ENCODE measurements at regions not wholly inside any gene's neighbourhood (a gene's known extent, or its start where the extent isn't known, plus 50 kb on each side); places are given as distances from the start of the nearest gene placed in this dataset.

- POLR2A ChIA-PET, result no interaction called here
Measured at GRCh38 chr3:67964596-67964995, 310.2 kb upstream of the SUCLG2 start.

DNA sequence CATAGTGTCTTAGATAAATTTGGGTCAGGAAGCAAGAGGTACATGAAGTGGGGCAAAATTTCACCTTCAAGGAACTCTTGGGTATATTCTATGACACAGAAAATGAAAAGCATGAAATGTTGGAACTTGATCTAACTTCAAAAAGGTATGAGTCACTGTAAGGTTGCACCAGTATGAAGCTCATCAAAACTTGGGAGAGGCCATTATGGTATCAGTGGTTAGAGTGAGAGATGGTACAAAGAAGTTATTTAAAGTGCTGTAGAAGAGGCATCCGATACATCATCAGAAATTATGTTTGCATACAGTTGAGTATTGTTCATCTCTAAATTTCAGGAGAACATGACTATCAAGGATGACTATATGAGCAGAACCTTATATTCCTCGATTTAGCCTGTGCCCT is 302.9 kb upstream of the SUCLG2 start:
- H3K27me3 ChIP-seq (ENCODE audit: insufficient read depth), result no peaks in the 10 kb centered on the region
- ChIA-PET POLR2A (no interaction called here), CTCF (no interaction called here)
- H3K79me2 ChIP-seq (ENCODE audit: insufficient read depth), result no peaks in the 10 kb centered on the region
- no peaks in the 10 kb centered on the region for H3K4me1 ChIP-seq (ENCODE audit: control insufficient read depth in 1 of 2, insufficient read depth in 2 of 2, low read depth in 1 of 2, low read length in 1 of 2)
- H3K4me2 ChIP-seq, result no peak overlapping the region
- H3K9me3 ChIP-seq, result no peaks in the 10 kb centered on the region
- no peak overlapping the region for H3K4me3 ChIP-seq (ENCODE audit: low read depth in 2 of 2, low read length in 1 of 2)
- H3K9ac ChIP-seq, result no peak overlapping the region
- no peak overlapping the region for H2AFZ ChIP-seq (ENCODE audit: low read depth)
- H4K20me1 ChIP-seq (ENCODE audit: insufficient read depth), result no peaks in the 10 kb centered on the region
- H3K36me3 ChIP-seq (replicated peaks in 1 of 2; ENCODE audit: control insufficient read depth in 1 of 2, insufficient read depth in 2 of 2, low read length in 1 of 2), result no peaks in the 10 kb centered on the region
- no peak for DNase-seq
- no peak overlapping the region for H3K27ac ChIP-seq (ENCODE audit: low read depth in 2 of 2, low read length in 1 of 2)
- H3F3A ChIP-seq (replicated peaks; ENCODE audit: insufficient read depth), result no peaks in the 10 kb centered on the region
- TF ChIP-seq PBX3 (IDR thresholded peaks at IDR 0.05), result no peak
- H3K9me2 ChIP-seq, result no peaks in the 10 kb centered on the region
- 3% methylated on average over 2 of the region's 2 CpGs for WGBS (ENCODE audit: low lambda C conversion rate)

More at GRCh38 chr3:67964596-67964995, 310.2 kb upstream of the SUCLG2 start:
- Histone ChIP-seq H3K4me1 (ENCODE audit: control insufficient read depth in 1 of 2, insufficient read depth in 2 of 2, low read depth in 1 of 2, low read length in 1 of 2) (no peaks in the 10 kb centered on the region), H3K27me3 (ENCODE audit: insufficient read depth) (no peaks in the 10 kb centered on the region), H3K79me2 (ENCODE audit: insufficient read depth) (no peaks in the 10 kb centered on the region), H3K9me2 (no peaks in the 10 kb centered on the region), H3K27ac (ENCODE audit: low read depth in 2 of 2, low read length in 1 of 2) (no peak overlapping the region), H3K36me3 (replicated peaks in 1 of 2; ENCODE audit: control insufficient read depth in 1 of 2, insufficient read depth in 2 of 2, low read length in 1 of 2) (no peaks in the 10 kb centered on the region), H3K4me3 (ENCODE audit: low read depth in 2 of 2, low read length in 1 of 2) (no peak overlapping the region), H3F3A (replicated peaks; ENCODE audit: insufficient read depth) (no peaks in the 10 kb centered on the region), H2AFZ (ENCODE audit: low read depth) (no peak overlapping the region), H3K9ac (no peak overlapping the region), H3K4me2 (no peak overlapping the region), H3K9me3 (no peaks in the 10 kb centered on the region), H4K20me1 (ENCODE audit: insufficient read depth) (no peaks in the 10 kb centered on the region)
- CTCF ChIA-PET, result interaction anchor here (1.1 kb wide), 1 partner anchor 49 kb away, joined by 3 read pairs; no protein-coding TSS in a partner anchor
- TF ChIP-seq, protein P1, sequence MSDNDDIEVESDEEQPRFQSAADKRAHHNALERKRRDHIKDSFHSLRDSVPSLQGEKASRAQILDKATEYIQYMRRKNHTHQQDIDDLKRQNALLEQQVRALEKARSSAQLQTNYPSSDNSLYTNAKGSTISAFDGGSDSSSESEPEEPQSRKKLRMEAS (IDR thresholded peaks at IDR 0.05; ENCODE audit: low read depth), result no peak
- no peak for DNase-seq

DNA sequence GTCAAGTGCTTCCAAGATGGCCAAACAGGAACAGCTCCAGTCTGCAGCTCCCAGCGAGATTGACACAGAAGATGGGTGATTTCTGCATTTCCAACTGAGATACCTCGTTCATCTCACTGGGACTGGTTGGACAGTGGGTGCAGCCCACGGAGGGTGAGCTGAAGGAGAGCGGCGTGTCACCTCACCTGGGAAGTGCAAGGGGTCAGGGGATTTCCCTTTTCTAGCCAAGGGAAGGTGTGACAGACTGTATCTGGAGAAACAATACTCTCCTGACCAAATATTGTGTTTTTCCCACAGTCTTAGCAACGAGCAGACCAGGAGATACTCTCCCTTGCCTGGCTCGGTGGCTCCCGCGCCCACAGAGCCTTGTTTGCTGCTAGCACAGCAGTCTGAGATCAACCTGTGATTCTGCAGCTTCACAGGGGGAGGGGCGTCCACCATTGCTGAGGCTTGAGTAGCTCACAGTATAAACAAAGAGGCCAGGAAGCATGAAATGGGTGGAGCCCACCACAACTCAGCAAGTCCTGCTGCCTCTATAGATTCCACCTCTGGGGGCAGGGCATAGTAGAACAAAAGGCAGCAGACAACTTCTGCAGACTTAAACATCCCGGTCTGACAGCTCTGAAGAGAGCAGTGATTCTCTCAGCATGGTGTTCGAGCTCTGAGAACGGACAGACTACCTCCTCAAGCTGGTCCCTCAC is 293.5 kb upstream of the SUCLG2 start:
- no peaks in the 10 kb centered on the region for H3F3A ChIP-seq (replicated peaks; ENCODE audit: insufficient read depth)
- TF ChIP-seq JUND (IDR thresholded peaks at IDR 0.05) (no peak), USF2 (IDR thresholded peaks at IDR 0.05; ENCODE audit: borderline replicate concordance, low read depth, low read length) (no peak), PBX3 (IDR thresholded peaks at IDR 0.05) (no peak), TAF1 (IDR thresholded peaks at IDR 0.05; ENCODE audit: borderline replicate concordance, low read depth, low read length) (no peak), GABPA (IDR thresholded peaks at IDR 0.05; ENCODE audit: low read depth) (no peak), SIN3A (IDR thresholded peaks at IDR 0.05; ENCODE audit: borderline replicate concordance, low read depth, low read length) (no peak)
- TF ChIP-seq, protein P2, sequence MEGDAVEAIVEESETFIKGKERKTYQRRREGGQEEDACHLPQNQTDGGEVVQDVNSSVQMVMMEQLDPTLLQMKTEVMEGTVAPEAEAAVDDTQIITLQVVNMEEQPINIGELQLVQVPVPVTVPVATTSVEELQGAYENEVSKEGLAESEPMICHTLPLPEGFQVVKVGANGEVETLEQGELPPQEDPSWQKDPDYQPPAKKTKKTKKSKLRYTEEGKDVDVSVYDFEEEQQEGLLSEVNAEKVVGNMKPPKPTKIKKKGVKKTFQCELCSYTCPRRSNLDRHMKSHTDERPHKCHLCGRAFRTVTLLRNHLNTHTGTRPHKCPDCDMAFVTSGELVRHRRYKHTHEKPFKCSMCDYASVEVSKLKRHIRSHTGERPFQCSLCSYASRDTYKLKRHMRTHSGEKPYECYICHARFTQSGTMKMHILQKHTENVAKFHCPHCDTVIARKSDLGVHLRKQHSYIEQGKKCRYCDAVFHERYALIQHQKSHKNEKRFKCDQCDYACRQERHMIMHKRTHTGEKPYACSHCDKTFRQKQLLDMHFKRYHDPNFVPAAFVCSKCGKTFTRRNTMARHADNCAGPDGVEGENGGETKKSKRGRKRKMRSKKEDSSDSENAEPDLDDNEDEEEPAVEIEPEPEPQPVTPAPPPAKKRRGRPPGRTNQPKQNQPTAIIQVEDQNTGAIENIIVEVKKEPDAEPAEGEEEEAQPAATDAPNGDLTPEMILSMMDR (IDR thresholded peaks at IDR 0.05), result no peak

More for the DNA sequence above, 293.5 kb upstream of the SUCLG2 start:
- ChIA-PET CTCF (no interaction called here), POLR2A (no interaction called here)
- H3K4me1 ChIP-seq (ENCODE audit: control insufficient read depth in 1 of 2, insufficient read depth in 2 of 2, low read depth in 1 of 2, low read length in 1 of 2), result no peaks in the 10 kb centered on the region
- H3K9ac ChIP-seq, result no peak overlapping the region
- no peak overlapping the region for H3K27ac ChIP-seq (ENCODE audit: low read depth in 2 of 2, low read length in 1 of 2)
- H3K4me2 ChIP-seq, result no peak overlapping the region
- no peak overlapping the region for H2AFZ ChIP-seq (ENCODE audit: low read depth)
- H3K9me2 ChIP-seq, result no peaks in the 10 kb centered on the region
- no peaks in the 10 kb centered on the region for H3K36me3 ChIP-seq (replicated peaks in 1 of 2; ENCODE audit: control insufficient read depth in 1 of 2, insufficient read depth in 2 of 2, low read length in 1 of 2)
- no peak for DNase-seq
- H3K27me3 ChIP-seq (ENCODE audit: insufficient read depth), result no peaks in the 10 kb centered on the region
- peaks cover 3% of the 10 kb centered on the region; the same call in 1 of the 2 replicates for H3K9me3 ChIP-seq
- WGBS (ENCODE audit: low lambda C conversion rate), result 17% methylated on average over 13 of the region's 13 CpGs
- H3K79me2 ChIP-seq (ENCODE audit: insufficient read depth), result no peaks in the 10 kb centered on the region
- no peak overlapping the region for H3K4me3 ChIP-seq (ENCODE audit: low read depth in 2 of 2, low read length in 1 of 2)
- no peaks in the 10 kb centered on the region for H4K20me1 ChIP-seq (ENCODE audit: insufficient read depth)
